A673 (cell line): ENCODE measurements at regions not wholly inside any gene's neighbourhood (a gene's known extent, or its start where the extent isn't known, plus 50 kb on each side); places are given as distances from the start of the nearest gene placed in this dataset.
A peak's percentile ranks its signal among the peaks of the same experiment; 100 is the strongest.

ENCODE experiments used
- BruUV-seq: library from RNA; stranded (reverse); fragments of 400-500 nt; replicated peaks from 2 replicates; lab custom pipeline; 2021; lab: Mats Ljungman, UMichigan
- CTCF ChIA-PET: fragments of 300-600 bp; sonication (Branson Sonifier 250); formaldehyde crosslinking; loops from one replicate; lab custom pipeline; 2022; ENCODE audit warnings: antibody characterized with exemption; lab: Charles Lee
- POLR2A ChIA-PET: fragments of 300-600 bp; sonication (Branson Sonifier 250); formaldehyde crosslinking; loops from one replicate; lab custom pipeline; 2022; ENCODE audit warnings: antibody characterized with exemption; ENCODE audit not compliant: low non-redundant PET; lab: Charles Lee
- DNase-seq: peaks from one replicate; pipeline ENCODE4 v3.0.0-alpha.2; 2015; ENCODE audit warnings: low spot score
- H3K27ac ChIP-seq: fragments of 200-600 bp; sonication (generic); 2 replicates; pipeline ENCODE4 v1.5.1; 2016; ENCODE audit warnings: mixed run types, low read depth, mild to moderate bottlenecking, mixed read lengths, antibody characterized with exemption, low read length; ENCODE audit not compliant: poor library complexity, severe bottlenecking
- H3K27me3 ChIP-seq: fragments of 200-600 bp; sonication (generic); replicated peaks from 2 replicates; pipeline ENCODE4 v1.6.1; 2017; ENCODE audit warnings: mixed run types, low read depth, mild to moderate bottlenecking, mixed read lengths, antibody characterized with exemption, low read length; ENCODE audit not compliant: insufficient read depth, poor library complexity
- H3K36me3 ChIP-seq: fragments of 200-600 bp; sonication (generic); 2 replicates; pipeline ENCODE4 v1.6.1; 2016; ENCODE audit warnings: mixed run types, mild to moderate bottlenecking, mixed read lengths, antibody characterized with exemption, low read length; ENCODE audit not compliant: insufficient read depth, poor library complexity, severe bottlenecking
- H3K4me1 ChIP-seq: fragments of 200-600 bp; sonication (generic); 2 replicates; pipeline ENCODE4 v1.6.1; 2017; ENCODE audit warnings: mixed run types, mild to moderate bottlenecking, mixed read lengths, antibody characterized with exemption, low read length; ENCODE audit not compliant: insufficient read depth, poor library complexity, severe bottlenecking
- H3K4me3 ChIP-seq: fragments of 200-600 bp; sonication (generic); 2 replicates; pipeline ENCODE4 v1.5.1; 2016; ENCODE audit warnings: low read depth, mixed run types, mild to moderate bottlenecking, mixed read lengths, low read length; ENCODE audit not compliant: poor library complexity, severe bottlenecking
- H3K9me3 ChIP-seq: fragments of 200-600 bp; sonication (generic); 2 replicates; pipeline ENCODE4 v1.6.1; 2016; ENCODE audit warnings: mixed run types, low read depth, mild to moderate bottlenecking, mixed read lengths, antibody characterized with exemption, low read length; ENCODE audit not compliant: poor library complexity, severe bottlenecking
- EZH2 ChIP-seq: fragments of 200-600 bp; sonication (generic); IDR thresholded peaks from 2 replicates; pipeline ENCODE4 v1.6.1; 2017; ENCODE audit warnings: borderline replicate concordance, low read depth, mild to moderate bottlenecking, mixed read lengths, antibody characterized with exemption, low read length; ENCODE audit not compliant: poor library complexity, severe bottlenecking
- intact Hi-C: fragments of 100-400 bp; cut with micrococcal nuclease; formaldehyde crosslinking; loops from one replicate; pipeline ENCODE4 v1.10.0; 2022; ENCODE audit not compliant: unreplicated experiment
- TF ChIP-seq, protein P1 (sequence below): fragments of 300-800, 200-600 bp; sonication (generic); conservative IDR thresholded peaks from 2 replicates; pipeline ENCODE4 v1.5.1; 2017; ENCODE audit warnings: low read depth, mild to moderate bottlenecking, antibody characterized with exemption, low read length, moderate library complexity, mixed read lengths

DNA sequence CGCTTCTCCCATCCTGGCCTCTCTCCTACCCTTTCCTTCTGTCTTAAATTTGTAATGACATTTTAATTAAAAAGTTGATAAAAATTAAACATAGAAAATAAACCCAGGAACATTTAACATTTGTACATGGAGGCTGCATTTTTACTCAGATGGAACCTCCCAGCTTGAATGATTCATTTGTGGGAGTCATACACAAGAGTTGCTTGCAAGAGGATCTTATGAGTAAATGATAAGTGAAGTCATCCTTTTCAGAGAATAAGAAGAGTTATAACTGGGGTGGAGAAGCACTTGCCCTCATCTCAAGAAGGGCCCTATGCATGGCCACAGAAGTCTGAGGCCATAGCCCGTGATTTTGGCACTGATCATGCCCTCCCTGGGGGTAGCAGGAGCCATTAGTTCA is 482.9 kb upstream of the BOD1L1 start:
- TF ChIP-seq, protein P1, sequence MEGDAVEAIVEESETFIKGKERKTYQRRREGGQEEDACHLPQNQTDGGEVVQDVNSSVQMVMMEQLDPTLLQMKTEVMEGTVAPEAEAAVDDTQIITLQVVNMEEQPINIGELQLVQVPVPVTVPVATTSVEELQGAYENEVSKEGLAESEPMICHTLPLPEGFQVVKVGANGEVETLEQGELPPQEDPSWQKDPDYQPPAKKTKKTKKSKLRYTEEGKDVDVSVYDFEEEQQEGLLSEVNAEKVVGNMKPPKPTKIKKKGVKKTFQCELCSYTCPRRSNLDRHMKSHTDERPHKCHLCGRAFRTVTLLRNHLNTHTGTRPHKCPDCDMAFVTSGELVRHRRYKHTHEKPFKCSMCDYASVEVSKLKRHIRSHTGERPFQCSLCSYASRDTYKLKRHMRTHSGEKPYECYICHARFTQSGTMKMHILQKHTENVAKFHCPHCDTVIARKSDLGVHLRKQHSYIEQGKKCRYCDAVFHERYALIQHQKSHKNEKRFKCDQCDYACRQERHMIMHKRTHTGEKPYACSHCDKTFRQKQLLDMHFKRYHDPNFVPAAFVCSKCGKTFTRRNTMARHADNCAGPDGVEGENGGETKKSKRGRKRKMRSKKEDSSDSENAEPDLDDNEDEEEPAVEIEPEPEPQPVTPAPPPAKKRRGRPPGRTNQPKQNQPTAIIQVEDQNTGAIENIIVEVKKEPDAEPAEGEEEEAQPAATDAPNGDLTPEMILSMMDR: no peak
- TF ChIP-seq EZH2: no peak
- BruUV-seq: no TSS peak
- ChIA-PET CTCF (no interaction called here), POLR2A (no interaction called here)
- H3K4me1 ChIP-seq: peaks cover 15% of the 10 kb centered on the region
- no peak overlapping the region for H3K27ac ChIP-seq
- H3K4me3 ChIP-seq: no peak overlapping the region
- no peaks in the 10 kb centered on the region for H3K27me3 ChIP-seq
- no peak for DNase-seq
- intact Hi-C loops: no loop called here
- peaks cover 6% of the 10 kb centered on the region for H3K9me3 ChIP-seq
- no peaks in the 10 kb centered on the region for H3K36me3 ChIP-seq

DNA sequence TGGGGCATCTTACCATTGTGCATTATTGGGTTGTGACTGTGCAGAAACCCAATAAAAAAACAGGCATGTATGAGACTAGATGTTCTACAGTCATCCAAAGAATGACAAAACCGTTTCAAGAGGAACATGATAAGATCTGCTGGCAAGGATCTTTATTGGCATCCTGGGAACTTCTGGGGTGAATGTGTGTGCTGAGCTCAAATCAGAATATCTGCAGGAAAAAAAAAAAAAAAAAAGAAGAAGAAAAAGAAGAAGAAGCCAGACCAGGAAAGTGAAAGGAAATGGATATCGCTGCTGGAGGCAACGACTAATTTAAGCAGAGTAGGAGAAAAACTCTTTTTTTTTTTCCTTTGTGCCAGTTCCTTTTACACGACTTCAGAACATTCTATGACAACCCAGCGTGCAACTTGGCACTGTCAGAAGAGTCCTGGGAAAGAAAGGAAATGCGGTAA is 484.2 kb upstream of the BOD1L1 start:
- ChIA-PET POLR2A (interaction anchor here (0.6 to 0.7 kb wide), 2 partner anchors 35 to 343 kb away, joined by 7 to 8 read pairs; no protein-coding TSS in a partner anchor), CTCF (no interaction called here)
- intact Hi-C loops: no loop called here
- peaks cover 15% of the 10 kb centered on the region for H3K4me1 ChIP-seq
- peak; percentile 92 for DNase-seq
- peaks cover 6% of the 10 kb centered on the region for H3K9me3 ChIP-seq
- peak overlapping the region; percentile 25 for H3K4me3 ChIP-seq
- TF ChIP-seq, protein P1: no peak
- TF ChIP-seq EZH2: no peak
- no TSS peak for BruUV-seq
- H3K36me3 ChIP-seq: no peaks in the 10 kb centered on the region
- H3K27me3 ChIP-seq: no peaks in the 10 kb centered on the region
- H3K27ac ChIP-seq: peak overlapping the region; percentile 52

DNA sequence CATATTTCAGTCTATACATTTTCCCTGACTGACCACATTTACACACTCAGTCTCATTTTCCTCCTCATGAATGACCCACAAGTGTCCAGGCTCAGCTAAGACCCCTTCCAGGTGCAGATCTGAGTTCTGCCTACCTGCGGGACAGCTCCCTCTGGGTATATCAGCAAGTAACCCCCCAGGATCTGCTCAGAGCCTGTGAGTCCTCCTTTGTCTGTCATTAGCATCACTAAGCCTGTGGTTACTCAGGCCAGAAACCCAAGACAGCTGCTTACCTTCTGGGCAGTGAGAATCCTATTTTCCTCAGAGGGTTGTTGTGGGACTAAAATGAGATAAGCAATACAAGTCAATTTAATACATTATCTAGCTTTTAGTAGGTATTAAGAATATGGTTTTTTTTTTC is 487.6 kb upstream of the BOD1L1 start:
- POLR2A ChIA-PET: no interaction called here
- H3K4me1 ChIP-seq: peaks cover 14% of the 10 kb centered on the region
- intact Hi-C loops: no loop called here
- no peak overlapping the region for H3K27ac ChIP-seq
- no peak overlapping the region for H3K4me3 ChIP-seq
- no TSS peak for BruUV-seq
- TF ChIP-seq EZH2: no peak
- TF ChIP-seq, protein P1: no peak
- H3K9me3 ChIP-seq: no peaks in the 10 kb centered on the region
- CTCF ChIA-PET: no interaction called here
- no peaks in the 10 kb centered on the region for H3K36me3 ChIP-seq
- DNase-seq: no peak
- no peaks in the 10 kb centered on the region for H3K27me3 ChIP-seq
